ENCODE measurements at regions not wholly inside any gene's neighbourhood (a gene's known extent, or its start where the extent isn't known, plus 50 kb on each side); places are given as distances from the start of the nearest gene placed in this dataset.

GRCh38 chr3:117927825-117928224, 1106.8 kb downstream of the IGSF11 start:
- DNase-seq = no peak

- DNase-seq = no peak
These were observed 1105.8 kb downstream of the IGSF11 start for GRCh38 chr3:117928836-117929235.

- no peak for DNase-seq
These were observed 1102.2 kb downstream of the IGSF11 start for GRCh38 chr3:117932441-117932840.

- DNase-seq = no peak
These were observed 1098.5 kb downstream of the IGSF11 start for GRCh38 chr3:117936159-117936558.

- no peak for DNase-seq
These were observed 1095.7 kb downstream of the IGSF11 start for GRCh38 chr3:117938974-117939373.

- DNase-seq = no peak
These were observed 1095.1 kb downstream of the IGSF11 start for GRCh38 chr3:117939425-117940027.

GRCh38 chr3:117941015-117941414, 1093.6 kb downstream of the IGSF11 start:
- DNase-seq = no peak

- no peak for DNase-seq
These were observed 1092.9 kb downstream of the IGSF11 start for GRCh38 chr3:117941756-117942155.

- no peak for DNase-seq
These were observed 1080.5 kb downstream of the IGSF11 start for GRCh38 chr3:117954131-117954530.

- no peak for DNase-seq
These were observed 1079.5 kb downstream of the IGSF11 start for GRCh38 chr3:117955196-117955595.

- no peak for DNase-seq
These were observed 1076.6 kb downstream of the IGSF11 start for GRCh38 chr3:117958027-117958426.

GRCh38 chr3:117962750-117963149, 1071.9 kb downstream of the IGSF11 start:
- DNase-seq = no peak

- DNase-seq = no peak
These were observed 1070.8 kb downstream of the IGSF11 start for GRCh38 chr3:117963858-117964257.

- no peak for DNase-seq
These were observed 1069.8 kb downstream of the IGSF11 start for GRCh38 chr3:117964814-117965213.

- DNase-seq = no peak
These were observed 1057.0 kb downstream of the IGSF11 start for GRCh38 chr3:117977504-117978228.

GRCh38 chr3:117979466-117979865, 1055.2 kb downstream of the IGSF11 start:
- no peak for DNase-seq

- no peak for DNase-seq
These were observed 1047.4 kb downstream of the IGSF11 start for GRCh38 chr3:117987256-117987655.

GRCh38 chr3:117989982-117990381, 1044.7 kb downstream of the IGSF11 start:
- DNase-seq = no peak

GRCh38 chr3:117990627-117991026, 1044.0 kb downstream of the IGSF11 start:
- no peak for DNase-seq

- no peak for DNase-seq
These were observed 1038.7 kb downstream of the IGSF11 start for GRCh38 chr3:117995842-117996437.

GRCh38 chr3:117997201-117998049, 1037.2 kb downstream of the IGSF11 start:
- peak; percentile 36 for DNase-seq

- DNase-seq = no peak
These were observed 1036.6 kb downstream of the IGSF11 start for GRCh38 chr3:117998071-117998470.

GRCh38 chr3:118000219-118000618, 1034.4 kb downstream of the IGSF11 start:
- no peak for DNase-seq
